ENCODE measurements at regions not wholly inside any gene's neighbourhood (a gene's known extent, or its start where the extent isn't known, plus 50 kb on each side); places are given as distances from the start of the nearest gene placed in this dataset.

GRCh38 chr17:27378482-27379175 lies 77.6 kb upstream of the KSR1 start:
- H3K36me3 ChIP-seq (ENCODE audit: insufficient read depth, low read length): no peaks in the 10 kb centered on the region
- H3K4me3 ChIP-seq: no peak overlapping the region
- no peak for DNase-seq (ENCODE audit: low read depth, low spot score)
- peak overlapping the region; percentile 74 for H3K27ac ChIP-seq
- TF ChIP-seq POLR2AphosphoS5 (IDR thresholded peaks at IDR 0.05; ENCODE audit: borderline replicate concordance, low read depth, low read length) (no peak), FOXP2 (optimal IDR thresholded peaks at IDR 0.05; ENCODE audit: control extremely low read depth, extremely low read length, insufficient read depth) (no peak), EZH2 (IDR thresholded peaks at IDR 0.05) (no peak)
- H3K9me3 ChIP-seq (ENCODE audit: low read depth, low read length): no peaks in the 10 kb centered on the region
- no peak overlapping the region for H3K9ac ChIP-seq (ENCODE audit: insufficient read length)

- Histone ChIP-seq H3K36me3 (ENCODE audit: insufficient read depth, low read length) (no peaks in the 10 kb centered on the region), H3K27ac (no peak overlapping the region), H3K9ac (ENCODE audit: insufficient read length) (no peak overlapping the region), H3K9me3 (ENCODE audit: low read depth, low read length) (no peaks in the 10 kb centered on the region), H3K4me3 (no peak overlapping the region)
- TF ChIP-seq POLR2AphosphoS5 (IDR thresholded peaks at IDR 0.05; ENCODE audit: borderline replicate concordance, low read depth, low read length) (no peak), FOXP2 (optimal IDR thresholded peaks at IDR 0.05; ENCODE audit: control extremely low read depth, extremely low read length, insufficient read depth) (no peak), EZH2 (IDR thresholded peaks at IDR 0.05) (no peak)
- no peak for DNase-seq (ENCODE audit: low read depth, low spot score)
Measured at GRCh38 chr17:27379888-27380533, 76.2 kb upstream of the KSR1 start.

- Histone ChIP-seq H3K4me3 (no peak overlapping the region), H3K9ac (ENCODE audit: insufficient read length) (no peak overlapping the region), H3K27ac (no peak overlapping the region), H3K36me3 (ENCODE audit: insufficient read depth, low read length) (no peaks in the 10 kb centered on the region), H3K9me3 (ENCODE audit: low read depth, low read length) (no peaks in the 10 kb centered on the region)
- TF ChIP-seq EZH2 (IDR thresholded peaks at IDR 0.05) (no peak), FOXP2 (optimal IDR thresholded peaks at IDR 0.05; ENCODE audit: control extremely low read depth, extremely low read length, insufficient read depth) (no peak), POLR2AphosphoS5 (IDR thresholded peaks at IDR 0.05; ENCODE audit: borderline replicate concordance, low read depth, low read length) (no peak)
- DNase-seq (ENCODE audit: low read depth, low spot score): no peak
Measured at GRCh38 chr17:27380551-27380950, 75.7 kb upstream of the KSR1 start.

- Histone ChIP-seq H3K9ac (ENCODE audit: insufficient read length) (no peak overlapping the region), H3K4me3 (no peak overlapping the region), H3K27ac (no peak overlapping the region), H3K36me3 (ENCODE audit: insufficient read depth, low read length) (no peaks in the 10 kb centered on the region), H3K9me3 (ENCODE audit: low read depth, low read length) (no peaks in the 10 kb centered on the region)
- DNase-seq (ENCODE audit: low read depth, low spot score): no peak
- TF ChIP-seq FOXP2 (optimal IDR thresholded peaks at IDR 0.05; ENCODE audit: control extremely low read depth, extremely low read length, insufficient read depth): no peak
- TF ChIP-seq POLR2AphosphoS5 (IDR thresholded peaks at IDR 0.05; ENCODE audit: borderline replicate concordance, low read depth, low read length): no peak
- TF ChIP-seq EZH2 (IDR thresholded peaks at IDR 0.05): no peak
Measured at GRCh38 chr17:27381007-27381501, 75.2 kb upstream of the KSR1 start.

GRCh38 chr17:27382025-27382424 lies 74.2 kb upstream of the KSR1 start:
- no peak overlapping the region for H3K27ac ChIP-seq
- no peaks in the 10 kb centered on the region for H3K36me3 ChIP-seq (ENCODE audit: insufficient read depth, low read length)
- H3K9me3 ChIP-seq (ENCODE audit: low read depth, low read length): no peaks in the 10 kb centered on the region
- DNase-seq (ENCODE audit: low read depth, low spot score): no peak
- TF ChIP-seq FOXP2 (optimal IDR thresholded peaks at IDR 0.05; ENCODE audit: control extremely low read depth, extremely low read length, insufficient read depth) (no peak), POLR2AphosphoS5 (IDR thresholded peaks at IDR 0.05; ENCODE audit: borderline replicate concordance, low read depth, low read length) (no peak)
- H3K9ac ChIP-seq (ENCODE audit: insufficient read length): no peak overlapping the region
- H3K4me3 ChIP-seq: no peak overlapping the region

- Histone ChIP-seq H3K4me3 (no peak overlapping the region), H3K9ac (ENCODE audit: insufficient read length) (no peak overlapping the region), H3K27ac (no peak overlapping the region), H3K36me3 (ENCODE audit: insufficient read depth, low read length) (no peaks in the 10 kb centered on the region), H3K9me3 (ENCODE audit: low read depth, low read length) (no peaks in the 10 kb centered on the region)
- TF ChIP-seq POLR2AphosphoS5 (IDR thresholded peaks at IDR 0.05; ENCODE audit: borderline replicate concordance, low read depth, low read length): no peak
- TF ChIP-seq FOXP2 (optimal IDR thresholded peaks at IDR 0.05; ENCODE audit: control extremely low read depth, extremely low read length, insufficient read depth): no peak
- TF ChIP-seq EZH2 (IDR thresholded peaks at IDR 0.05): no peak
- DNase-seq (ENCODE audit: low read depth, low spot score): no peak
Measured at GRCh38 chr17:27384261-27384701, 72.0 kb upstream of the KSR1 start.

- DNase-seq (ENCODE audit: low read depth, low spot score): no peak
- Histone ChIP-seq H3K9ac (ENCODE audit: insufficient read length) (no peak overlapping the region), H3K9me3 (ENCODE audit: low read depth, low read length) (no peaks in the 10 kb centered on the region), H3K27ac (no peak overlapping the region), H3K36me3 (ENCODE audit: insufficient read depth, low read length) (no peaks in the 10 kb centered on the region), H3K4me3 (no peak overlapping the region)
- TF ChIP-seq FOXP2 (optimal IDR thresholded peaks at IDR 0.05; ENCODE audit: control extremely low read depth, extremely low read length, insufficient read depth) (no peak), POLR2AphosphoS5 (IDR thresholded peaks at IDR 0.05; ENCODE audit: borderline replicate concordance, low read depth, low read length) (no peak), EZH2 (IDR thresholded peaks at IDR 0.05) (no peak)
Measured at GRCh38 chr17:27384726-27385125, 71.5 kb upstream of the KSR1 start.

- no peak overlapping the region for H3K4me3 ChIP-seq
- H3K36me3 ChIP-seq (ENCODE audit: insufficient read depth, low read length): no peaks in the 10 kb centered on the region
- no peak overlapping the region for H3K9ac ChIP-seq (ENCODE audit: insufficient read length)
- H3K27ac ChIP-seq: no peak overlapping the region
- H3K9me3 ChIP-seq (ENCODE audit: low read depth, low read length): no peaks in the 10 kb centered on the region
- DNase-seq (ENCODE audit: low read depth, low spot score): no peak
- no peak for TF ChIP-seq EZH2 (IDR thresholded peaks at IDR 0.05)
- TF ChIP-seq FOXP2 (optimal IDR thresholded peaks at IDR 0.05; ENCODE audit: control extremely low read depth, extremely low read length, insufficient read depth): no peak
- no peak for TF ChIP-seq POLR2AphosphoS5 (IDR thresholded peaks at IDR 0.05; ENCODE audit: borderline replicate concordance, low read depth, low read length)
Measured at GRCh38 chr17:27385626-27386025, 70.6 kb upstream of the KSR1 start.

Data from SK-N-MC (cell line).